Epidermal melanocyte (primary cell): ENCODE measurements at regions not wholly inside any gene's neighbourhood (a gene's known extent, or its start where the extent isn't known, plus 50 kb on each side); places are given as distances from the start of the nearest gene placed in this dataset.
"Not testable (repeated sequence)": the region's sequence is repeated elsewhere in the genome, so short reads cannot be mapped to it uniquely, and the experiment has no call there.

Experiments used
- DNase-seq: peaks from one replicate; pipeline ENCODE4 v3.0.0; 2011; ENCODE audit warnings: low spot score; ENCODE audit not compliant: insufficient read length

GRCh38 chr2:122530814-122531213 is 775.4 kb downstream of the TSN start:
- no peak for DNase-seq

- no peak for DNase-seq
Observed at GRCh38 chr2:122531290-122532071, 776.0 kb downstream of the TSN start.

GRCh38 chr2:122532072-122532344 is 776.6 kb downstream of the TSN start:
- no peak for DNase-seq

- no peak for DNase-seq
Observed at GRCh38 chr2:122532481-122532880, 777.0 kb downstream of the TSN start.

GRCh38 chr2:122535960-122536505 is 780.6 kb downstream of the TSN start:
- DNase-seq, result no peak

GRCh38 chr2:122539311-122539710 is 783.9 kb downstream of the TSN start:
- DNase-seq, result no peak

GRCh38 chr2:122539920-122540319 is 784.5 kb downstream of the TSN start:
- no peak for DNase-seq

- no peak for DNase-seq
Observed at GRCh38 chr2:122542236-122542635, 786.8 kb downstream of the TSN start.

GRCh38 chr2:122542646-122543045 is 787.2 kb downstream of the TSN start:
- DNase-seq, result no peak

- no peak for DNase-seq
Observed at GRCh38 chr2:122543815-122544214, 788.4 kb downstream of the TSN start.

- DNase-seq, result no peak
Observed at GRCh38 chr2:122545821-122546220, 790.4 kb downstream of the TSN start.

GRCh38 chr2:122562775-122563174 is 807.3 kb downstream of the TSN start:
- no peak for DNase-seq

GRCh38 chr2:122563781-122564180 is 808.3 kb downstream of the TSN start:
- DNase-seq, result no peak

GRCh38 chr2:122564843-122565242 is 809.4 kb downstream of the TSN start:
- no peak for DNase-seq

GRCh38 chr2:122565364-122565763 is 809.9 kb downstream of the TSN start:
- DNase-seq, result no peak

- no peak for DNase-seq
Observed at GRCh38 chr2:122570641-122571040, 815.2 kb downstream of the TSN start.

- not testable (repeated sequence) for DNase-seq
Observed at GRCh38 chr2:122571471-122571870, 816.0 kb downstream of the TSN start.

GRCh38 chr2:122575076-122575475 is 819.6 kb downstream of the TSN start:
- no peak for DNase-seq

- DNase-seq, result no peak
Observed at GRCh38 chr2:122583159-122583917, 827.9 kb downstream of the TSN start.

GRCh38 chr2:122590524-122590923 is 835.1 kb downstream of the TSN start:
- DNase-seq, result no peak

GRCh38 chr2:122595065-122595464 is 839.6 kb downstream of the TSN start:
- DNase-seq, result no peak

- DNase-seq, result no peak
Observed at GRCh38 chr2:122596598-122596997, 841.1 kb downstream of the TSN start.

- DNase-seq, result no peak
Observed at GRCh38 chr2:122598784-122599183, 843.3 kb downstream of the TSN start.
